ENCODE measurements at regions not wholly inside any gene's neighbourhood (a gene's known extent, or its start where the extent isn't known, plus 50 kb on each side); places are given as distances from the start of the nearest gene placed in this dataset.

DNA sequence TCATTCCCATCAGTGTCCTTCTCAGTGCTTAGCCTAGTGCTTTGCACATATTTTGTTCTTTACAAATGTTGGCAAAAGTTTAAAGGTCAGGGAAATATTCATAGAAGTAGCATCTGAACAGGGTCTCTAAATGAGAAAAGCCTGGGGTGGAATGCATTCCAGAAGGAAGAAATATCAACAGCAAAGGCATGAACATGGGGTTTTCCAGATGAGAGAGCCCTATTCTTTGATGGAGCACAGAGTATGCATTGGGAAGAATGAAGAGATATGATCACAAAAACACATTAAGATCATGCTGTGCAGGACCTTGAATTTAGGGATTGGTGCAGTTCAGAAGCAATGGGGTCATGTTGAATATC is 140.2 kb downstream of the SNX19 start:
- Histone ChIP-seq H3K4me3 (no peak overlapping the region), H3K36me3 (no peaks in the 10 kb centered on the region), H3K4me1 (ENCODE audit: control insufficient read depth in 1 of 2, low read depth in 2 of 2) (peaks cover 0 to 7% of the 10 kb centered on the region in 2 donors), H3K9me3 (no peaks in the 10 kb centered on the region), H3K27me3 (replicated peaks; ENCODE audit: insufficient read depth) (no peaks in the 10 kb centered on the region), H3K27ac (no peak overlapping the region)
- ATAC-seq (ENCODE audit: insufficient number of reproducible peaks, low FRiP score, low read depth) (no peak), DNase-seq (ENCODE audit: low spot score) (no peak)
- TF ChIP-seq, protein P1, sequence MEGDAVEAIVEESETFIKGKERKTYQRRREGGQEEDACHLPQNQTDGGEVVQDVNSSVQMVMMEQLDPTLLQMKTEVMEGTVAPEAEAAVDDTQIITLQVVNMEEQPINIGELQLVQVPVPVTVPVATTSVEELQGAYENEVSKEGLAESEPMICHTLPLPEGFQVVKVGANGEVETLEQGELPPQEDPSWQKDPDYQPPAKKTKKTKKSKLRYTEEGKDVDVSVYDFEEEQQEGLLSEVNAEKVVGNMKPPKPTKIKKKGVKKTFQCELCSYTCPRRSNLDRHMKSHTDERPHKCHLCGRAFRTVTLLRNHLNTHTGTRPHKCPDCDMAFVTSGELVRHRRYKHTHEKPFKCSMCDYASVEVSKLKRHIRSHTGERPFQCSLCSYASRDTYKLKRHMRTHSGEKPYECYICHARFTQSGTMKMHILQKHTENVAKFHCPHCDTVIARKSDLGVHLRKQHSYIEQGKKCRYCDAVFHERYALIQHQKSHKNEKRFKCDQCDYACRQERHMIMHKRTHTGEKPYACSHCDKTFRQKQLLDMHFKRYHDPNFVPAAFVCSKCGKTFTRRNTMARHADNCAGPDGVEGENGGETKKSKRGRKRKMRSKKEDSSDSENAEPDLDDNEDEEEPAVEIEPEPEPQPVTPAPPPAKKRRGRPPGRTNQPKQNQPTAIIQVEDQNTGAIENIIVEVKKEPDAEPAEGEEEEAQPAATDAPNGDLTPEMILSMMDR (IDR thresholded peaks at IDR 0.05) = no peak

DNA sequence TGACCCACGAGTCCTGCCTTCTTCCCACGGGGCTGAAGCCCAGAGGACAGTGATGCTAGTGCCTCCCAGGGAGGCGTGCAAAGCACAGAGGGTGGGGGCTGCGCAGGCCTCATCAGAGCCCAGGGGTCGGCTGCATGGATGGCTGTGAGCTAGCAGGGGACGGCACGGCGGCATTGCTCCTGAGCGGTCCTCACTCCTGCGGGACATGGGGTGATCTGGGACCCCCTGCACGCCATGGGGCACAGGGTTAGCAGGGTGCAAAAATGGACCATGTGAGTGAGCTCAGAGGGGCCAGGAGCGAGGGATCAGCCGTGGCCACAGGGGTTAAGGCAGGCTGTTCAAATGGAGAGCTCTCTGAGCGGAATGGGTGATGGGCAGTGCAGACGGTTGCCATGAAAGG is 138.3 kb downstream of the SNX19 start:
- ATAC-seq (ENCODE audit: insufficient number of reproducible peaks, low FRiP score, low read depth) (no peak), DNase-seq (ENCODE audit: low spot score) (no peak)
- Histone ChIP-seq H3K4me1 (ENCODE audit: control insufficient read depth in 1 of 2, low read depth in 2 of 2) (peaks cover 4 to 15% of the 10 kb centered on the region in 2 donors), H3K27me3 (replicated peaks; ENCODE audit: insufficient read depth) (no peaks in the 10 kb centered on the region), H3K27ac (no peak overlapping the region), H3K4me3 (no peak overlapping the region), H3K36me3 (no peaks in the 10 kb centered on the region), H3K9me3 (no peaks in the 10 kb centered on the region)
- TF ChIP-seq, protein P1 (IDR thresholded peaks at IDR 0.05) = no peak

DNA sequence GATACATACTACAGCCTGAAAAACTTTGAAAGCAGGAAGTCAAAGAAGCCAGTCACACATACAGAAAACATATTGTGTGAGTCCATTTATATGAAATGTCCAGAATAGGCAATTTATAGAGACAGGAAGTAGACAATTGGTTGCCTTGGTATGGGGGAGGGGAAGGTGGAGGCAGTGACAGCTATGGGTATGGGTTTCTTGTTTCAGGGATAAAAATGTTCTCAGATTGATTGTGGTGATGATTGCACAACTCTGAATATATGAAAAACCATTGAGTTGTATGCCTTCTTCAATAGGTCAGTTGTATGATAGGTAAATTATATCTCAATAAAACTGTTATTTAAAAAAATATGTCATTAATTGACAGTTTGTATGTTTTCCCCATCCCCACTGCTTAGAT is 137.6 kb downstream of the SNX19 start:
- Histone ChIP-seq H3K27ac (no peak overlapping the region), H3K9me3 (no peaks in the 10 kb centered on the region), H3K4me1 (ENCODE audit: control insufficient read depth in 1 of 2, low read depth in 2 of 2) (peaks cover 7 to 22% of the 10 kb centered on the region in 2 donors), H3K4me3 (no peak overlapping the region), H3K36me3 (no peaks in the 10 kb centered on the region), H3K27me3 (replicated peaks; ENCODE audit: insufficient read depth) (no peaks in the 10 kb centered on the region)
- TF ChIP-seq, protein P1 (IDR thresholded peaks at IDR 0.05) = no peak
- ATAC-seq (ENCODE audit: insufficient number of reproducible peaks, low FRiP score, low read depth) = no peak
- no peak for DNase-seq (ENCODE audit: low spot score)

DNA sequence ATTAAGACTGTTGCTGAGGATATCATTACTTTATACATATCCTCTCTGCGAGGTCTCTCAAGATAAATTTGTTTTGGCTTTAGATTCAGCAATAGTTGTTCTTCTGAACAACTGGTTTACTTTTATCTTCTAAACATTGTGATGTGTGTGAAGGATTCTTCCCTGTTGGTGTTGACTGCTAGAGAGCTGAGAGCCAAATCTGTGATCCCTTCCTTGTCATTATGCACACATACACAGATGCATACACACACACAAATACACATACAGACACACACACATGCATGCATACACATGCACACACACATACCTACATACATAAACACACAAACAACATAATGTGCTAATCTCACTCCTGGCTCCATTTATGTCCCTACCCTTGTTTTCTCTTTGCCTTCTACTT is 137.0 kb downstream of the SNX19 start:
- TF ChIP-seq, protein P1 (IDR thresholded peaks at IDR 0.05) = no peak
- no peak overlapping the region for H3K4me3 ChIP-seq
- H3K27ac ChIP-seq = no peak overlapping the region
- H3K4me1 ChIP-seq (ENCODE audit: control insufficient read depth in 1 of 2, low read depth in 2 of 2) = peaks cover 7 to 22% of the 10 kb centered on the region in 2 donors
- no peak for ATAC-seq (ENCODE audit: insufficient number of reproducible peaks, low FRiP score, low read depth)
- DNase-seq (ENCODE audit: low spot score) = no peak
- no peaks in the 10 kb centered on the region for H3K36me3 ChIP-seq
- no peaks in the 10 kb centered on the region for H3K27me3 ChIP-seq (replicated peaks; ENCODE audit: insufficient read depth)
- H3K9me3 ChIP-seq = no peaks in the 10 kb centered on the region

DNA sequence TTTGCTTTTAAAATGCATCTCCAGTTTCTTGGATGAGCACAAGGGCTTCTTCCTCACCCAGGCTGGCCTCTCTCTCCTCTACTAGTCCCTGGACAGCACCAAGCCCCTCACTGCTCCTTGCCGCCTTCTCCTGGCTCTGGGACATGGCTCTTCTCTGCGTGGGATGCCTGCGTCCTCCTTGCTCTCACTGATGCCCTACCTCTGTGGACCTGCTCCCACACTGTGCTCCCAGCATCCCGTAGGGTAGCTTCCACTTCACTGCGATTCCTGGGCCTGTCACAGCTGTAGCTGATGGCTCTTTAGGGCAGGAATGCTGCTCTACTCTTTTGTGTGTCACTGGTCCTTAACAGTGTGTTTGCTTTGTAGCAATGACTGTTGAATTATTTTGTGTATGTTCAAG is 136.3 kb downstream of the SNX19 start:
- ATAC-seq (ENCODE audit: insufficient number of reproducible peaks, low FRiP score, low read depth) (no peak), DNase-seq (ENCODE audit: low spot score) (no peak)
- no peak overlapping the region for H3K27ac ChIP-seq
- TF ChIP-seq, protein P1 (IDR thresholded peaks at IDR 0.05) = no peak
- no peaks in the 10 kb centered on the region for H3K36me3 ChIP-seq
- H3K4me1 ChIP-seq (ENCODE audit: control insufficient read depth in 1 of 2, low read depth in 2 of 2) = peaks cover 7 to 22% of the 10 kb centered on the region in 2 donors
- no peaks in the 10 kb centered on the region for H3K27me3 ChIP-seq (replicated peaks; ENCODE audit: insufficient read depth)
- H3K4me3 ChIP-seq = no peak overlapping the region
- H3K9me3 ChIP-seq = no peaks in the 10 kb centered on the region
